Stimulated activated CD4-positive, alpha-beta T cell treated with anti-CD3 and anti-CD28 coated beads, Interleukin-1b, Interleukin-23, amount 100 ng/mL, for 4 hours (primary cell): ENCODE measurements at regions not wholly inside any gene's neighbourhood (a gene's known extent, or its start where the extent isn't known, plus 50 kb on each side); places are given as distances from the start of the nearest gene placed in this dataset.

Experiments
- DNase-seq, 2 donors: peaks; one replicate each; pipeline ENCODE4 v3.0.0-alpha.2; 2020; ENCODE audit warnings: low read depth in 2 of 2

- DNase-seq, result no peak
Observed at GRCh38 chr2:239674101-239674980, 273.5 kb upstream of the HDAC4 start.

DNA sequence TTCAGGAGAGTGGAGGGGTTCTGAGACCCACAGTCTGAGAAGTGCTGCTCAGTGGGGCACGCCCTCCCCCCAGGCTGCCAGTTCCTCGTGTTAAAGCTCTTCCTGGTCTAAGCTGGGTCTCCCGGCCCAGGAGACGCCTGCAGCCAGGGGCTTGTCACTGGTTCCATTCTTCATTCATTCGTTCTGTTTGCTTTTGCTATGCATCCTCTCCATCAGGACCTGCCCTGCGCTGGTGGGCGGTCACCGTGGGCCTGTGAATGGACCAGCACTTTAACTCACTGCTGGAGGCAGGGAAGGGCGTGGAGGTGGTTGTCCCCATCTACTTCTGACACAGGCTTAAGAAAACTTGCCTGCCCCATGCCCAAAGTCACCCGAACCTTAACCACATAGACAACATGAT lies 272.8 kb upstream of the HDAC4 start:
- no peak for DNase-seq

DNA sequence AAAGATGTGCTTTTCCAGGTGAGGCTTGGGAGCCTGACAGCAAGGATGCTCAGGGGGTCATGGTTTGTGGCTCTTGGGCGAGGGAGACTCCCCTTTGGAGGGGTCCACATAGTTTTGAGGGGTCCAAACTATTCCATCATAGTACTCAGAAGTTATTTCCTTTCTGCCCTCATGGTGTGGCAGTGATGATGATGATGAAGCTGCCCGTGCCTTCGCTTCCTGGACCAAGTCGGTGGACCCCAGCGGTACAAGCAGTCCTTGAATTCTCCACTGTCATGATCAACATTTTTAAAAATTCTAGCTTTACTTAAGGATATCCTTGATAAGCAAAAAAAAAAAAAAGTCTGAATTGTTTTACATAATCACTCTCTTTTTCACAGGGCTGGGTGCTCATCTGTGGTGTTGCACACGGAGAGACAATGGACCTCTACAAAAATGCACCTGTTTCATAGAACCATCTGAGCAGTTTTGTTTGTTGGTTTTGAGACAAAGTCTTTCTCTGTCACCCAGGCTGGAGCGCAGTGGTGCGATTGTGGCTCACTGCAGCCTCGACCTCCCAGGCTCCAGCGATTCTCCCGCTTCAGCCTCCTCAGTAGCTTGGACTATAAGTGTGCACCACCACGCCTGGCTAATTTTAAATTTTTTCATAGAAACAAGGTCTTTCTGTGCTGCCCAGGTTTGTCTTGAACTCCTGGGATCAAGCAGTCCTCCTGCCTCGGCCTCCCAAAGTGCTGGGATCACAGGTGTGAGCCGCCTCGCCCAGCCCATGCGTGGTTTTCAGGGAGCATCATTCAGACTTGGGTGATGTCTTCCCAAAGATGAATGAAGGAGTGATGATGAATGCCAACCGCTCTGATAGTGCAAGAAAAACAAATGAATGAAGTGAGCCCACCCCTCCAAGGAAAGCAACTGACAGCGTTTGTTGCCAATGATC lies 271.4 kb upstream of the HDAC4 start:
- no peak for DNase-seq

GRCh38 chr2:239671471-239671870 lies 270.7 kb upstream of the HDAC4 start:
- DNase-seq, result no peak

GRCh38 chr2:239670463-239671120 lies 269.8 kb upstream of the HDAC4 start:
- no peak for DNase-seq

GRCh38 chr2:239669899-239670460 lies 269.2 kb upstream of the HDAC4 start:
- DNase-seq, result no peak

DNA sequence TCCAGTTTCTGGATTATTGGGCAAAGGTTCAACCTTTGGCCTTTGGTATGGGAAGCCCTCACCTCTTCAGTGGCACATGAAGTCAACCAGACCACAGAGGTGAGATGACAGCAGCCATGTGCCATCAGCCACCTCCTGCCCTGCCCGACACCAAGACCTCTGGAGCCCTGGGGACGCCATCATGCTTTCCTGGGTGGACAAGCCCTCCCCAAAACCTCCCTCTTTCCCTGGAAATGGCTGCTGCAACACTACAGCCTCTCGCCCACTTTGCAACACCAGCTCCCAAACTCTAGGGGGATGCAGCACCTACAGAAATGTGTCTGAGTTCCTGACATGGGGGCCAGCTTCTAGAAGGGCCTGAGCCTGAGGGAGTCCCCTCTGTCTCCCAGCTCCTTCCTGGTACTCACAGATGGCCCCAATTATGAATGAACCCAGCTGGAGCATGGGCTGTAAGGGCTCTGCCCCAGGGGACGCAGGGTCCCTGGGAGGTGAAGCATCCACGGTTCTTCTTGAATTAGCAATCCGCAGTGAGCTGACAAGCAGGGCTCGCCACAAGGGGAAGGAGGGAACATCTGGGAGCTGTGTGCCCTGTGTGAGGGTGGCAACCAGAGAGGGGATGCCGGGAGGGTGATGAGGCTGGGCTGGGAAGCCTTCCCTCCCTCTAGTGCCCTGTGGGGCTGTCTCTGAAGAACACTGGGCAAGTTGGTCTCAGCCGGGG lies 268.5 kb upstream of the HDAC4 start:
- DNase-seq, result no peak

DNA sequence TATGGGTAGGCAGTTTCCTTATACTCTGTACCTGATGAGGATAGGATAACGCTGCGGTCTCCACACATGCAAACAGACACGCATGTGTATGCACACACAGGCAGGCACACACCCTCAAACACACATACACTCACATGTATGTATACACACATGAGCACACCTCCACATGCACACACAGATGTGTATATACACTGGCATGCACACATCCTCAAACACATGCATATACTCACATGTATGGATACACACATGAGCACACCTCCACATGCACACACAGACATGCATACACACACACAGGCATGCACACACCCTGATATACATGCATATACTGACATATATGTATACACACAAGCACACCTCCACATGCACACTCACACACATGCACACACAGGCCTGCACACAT lies 267.8 kb upstream of the HDAC4 start:
- no peak for DNase-seq

GRCh38 chr2:239668042-239668441 lies 267.2 kb upstream of the HDAC4 start:
- no peak for DNase-seq

DNA sequence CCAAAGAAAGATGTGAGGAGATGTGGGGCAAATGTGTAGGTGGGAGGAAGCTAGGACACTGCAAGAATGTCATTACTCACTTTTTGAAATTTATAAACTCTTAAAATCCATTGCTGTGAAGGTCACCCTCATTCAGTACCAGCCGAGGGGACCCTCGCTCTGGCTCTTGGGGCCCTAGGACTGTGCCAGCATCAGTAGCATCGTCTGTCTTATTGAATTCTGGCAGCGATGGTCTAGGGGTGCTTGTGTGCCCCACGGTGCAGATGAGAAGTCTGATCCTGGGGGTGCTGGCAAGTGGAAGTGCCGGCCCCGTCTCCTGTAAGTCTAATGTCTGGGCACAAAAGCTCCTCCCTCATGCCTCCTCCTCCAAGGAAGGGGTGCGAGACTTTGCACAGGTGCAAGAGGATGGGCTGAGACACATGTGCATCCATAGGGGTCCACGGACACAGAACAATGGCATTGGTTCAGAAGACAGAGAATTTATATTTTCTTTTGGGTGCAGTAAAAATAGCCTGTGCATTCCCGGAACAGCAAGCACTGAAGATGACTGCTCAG lies 266.7 kb upstream of the HDAC4 start:
- DNase-seq, result no peak

DNA sequence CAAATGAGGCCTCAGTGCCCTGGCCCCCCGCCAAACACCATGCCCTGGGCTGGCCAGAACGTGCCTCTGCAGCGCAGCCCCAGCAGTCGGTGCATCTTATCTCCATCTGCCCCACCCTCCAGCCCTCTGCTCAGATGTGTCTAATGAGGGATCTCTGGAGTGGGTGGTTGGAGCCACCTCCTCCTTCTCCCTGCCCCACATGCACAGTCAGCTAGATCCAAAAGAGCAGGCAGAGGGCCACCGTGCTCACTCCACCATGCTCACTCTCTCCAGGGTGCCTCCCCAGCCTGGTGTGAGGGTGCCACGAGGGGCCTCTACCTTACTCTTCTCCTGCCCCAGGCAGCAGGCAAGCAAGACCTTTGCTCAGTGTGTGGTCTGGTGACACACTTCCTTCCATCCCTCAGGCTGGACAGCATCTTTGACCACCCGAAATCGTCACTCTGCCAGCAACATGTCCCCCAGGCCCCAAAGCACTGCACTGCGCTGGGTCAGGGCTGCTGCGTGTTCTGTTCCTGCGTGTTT lies 266.1 kb upstream of the HDAC4 start:
- DNase-seq, result no peak

DNA sequence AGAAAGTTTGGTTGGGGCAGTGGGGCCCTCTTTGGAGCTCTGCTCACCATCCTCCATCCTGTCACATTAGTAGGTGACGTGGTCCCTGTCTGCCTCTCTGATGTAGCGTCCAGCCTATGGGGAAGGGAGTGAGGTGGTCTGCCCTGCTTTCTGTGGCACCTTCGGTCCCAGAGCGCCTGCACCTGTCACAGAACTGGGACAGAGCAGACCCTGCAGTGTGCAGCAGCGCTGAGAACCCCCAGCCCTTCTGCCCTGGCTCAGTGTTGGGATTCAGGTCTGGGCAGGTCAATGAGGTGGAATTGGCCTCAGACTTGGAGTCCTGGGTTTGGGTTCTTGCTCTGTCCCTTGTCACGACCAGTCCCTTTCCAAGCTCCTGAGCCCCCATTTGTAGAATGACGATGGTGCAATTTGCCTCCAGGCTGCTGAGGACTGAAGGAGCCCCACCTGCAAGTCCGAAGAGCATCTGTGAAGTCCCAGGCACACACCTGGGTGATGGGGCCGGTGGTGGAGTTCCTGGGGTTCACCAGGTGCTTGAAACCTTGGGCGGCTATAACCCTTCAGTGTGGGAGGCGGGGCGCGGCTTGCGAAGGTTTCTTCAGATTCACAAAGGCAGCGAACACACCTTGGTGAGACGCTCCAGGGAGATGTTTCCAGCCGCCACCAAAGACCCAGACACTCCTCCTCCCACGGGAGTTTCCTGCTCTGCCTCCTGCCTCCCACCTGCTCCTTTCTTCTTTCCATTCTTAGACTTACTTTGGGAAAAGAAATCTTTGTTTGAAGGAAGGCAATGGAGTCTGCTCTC lies 265.4 kb upstream of the HDAC4 start:
- no peak for DNase-seq

- DNase-seq, result no peak
Observed at GRCh38 chr2:239664216-239664810, 263.5 kb upstream of the HDAC4 start.

DNA sequence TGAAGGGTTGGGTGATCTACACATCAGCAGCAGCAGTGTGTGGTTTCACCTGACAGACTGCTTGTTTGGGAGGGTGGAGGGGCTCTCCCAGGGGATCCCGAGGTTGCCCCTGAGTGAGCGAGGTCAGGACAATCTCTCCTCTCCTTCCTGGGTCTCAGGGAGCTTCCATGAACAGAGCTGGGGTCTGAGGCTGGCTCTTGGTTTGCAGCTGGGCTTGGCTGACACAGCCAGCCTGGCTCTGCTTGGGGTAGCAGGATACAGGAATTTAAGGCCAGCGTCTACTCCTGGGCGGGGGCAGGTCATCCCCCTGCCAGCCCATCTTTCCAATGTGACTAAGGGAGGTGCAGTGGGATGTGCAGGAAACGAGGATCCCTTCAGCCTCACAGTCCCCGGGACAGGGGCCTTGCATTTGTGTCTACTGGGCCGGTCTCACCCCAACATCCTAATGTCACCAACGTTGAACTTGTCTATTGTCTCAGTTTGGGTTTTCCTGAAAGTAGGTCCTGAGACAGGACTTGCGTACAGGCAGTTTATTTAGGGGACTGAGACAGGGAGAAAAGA lies 262.6 kb upstream of the HDAC4 start:
- DNase-seq, result no peak

- no peak for DNase-seq
Observed at GRCh38 chr2:239662413-239663120, 261.7 kb upstream of the HDAC4 start.

DNA sequence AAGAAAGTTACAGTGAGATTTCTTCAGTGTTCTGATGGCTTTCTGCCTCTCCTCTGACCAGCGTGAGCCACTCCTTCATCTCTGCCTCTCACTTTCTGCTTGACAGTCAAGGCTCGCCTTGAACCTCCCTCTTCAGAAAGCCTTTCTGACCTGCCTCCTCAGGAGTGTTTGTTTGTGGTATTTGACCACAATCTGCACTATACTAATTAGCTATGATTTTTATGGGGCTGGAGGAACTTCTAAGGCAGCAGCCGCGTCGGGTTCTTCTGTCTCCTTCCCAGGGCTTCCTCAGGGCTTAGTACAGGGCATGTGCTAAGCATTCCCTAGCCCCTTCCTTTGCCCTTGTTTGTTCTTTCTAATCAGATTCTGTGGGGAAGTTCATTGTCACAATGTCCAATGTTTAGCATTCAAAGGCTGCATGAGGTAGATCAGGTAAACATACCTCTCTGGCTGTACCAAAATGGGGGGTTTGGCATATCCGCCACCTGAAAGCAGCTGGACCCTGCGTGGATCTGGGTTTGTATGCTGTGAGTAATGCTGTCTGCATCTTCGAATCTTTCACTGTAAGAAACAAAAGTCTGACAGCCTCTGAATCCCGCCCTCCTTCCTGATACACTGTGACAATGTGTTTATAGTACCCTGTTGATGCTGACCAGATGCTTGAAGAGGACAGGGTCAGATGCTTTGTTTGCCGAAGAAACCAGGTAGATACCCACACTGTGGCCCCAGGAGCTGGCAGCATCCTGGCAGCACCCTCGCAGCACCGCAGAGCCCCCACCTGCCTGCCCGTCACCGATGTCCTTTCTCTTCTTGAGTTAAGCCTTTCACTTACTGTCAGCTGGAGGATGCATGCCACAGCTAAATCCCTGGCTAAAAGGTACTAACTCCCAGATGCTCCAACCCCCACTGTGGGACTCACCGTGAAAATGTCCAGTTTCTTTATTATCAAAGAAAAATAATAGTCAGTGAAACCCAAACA lies 260.8 kb upstream of the HDAC4 start:
- no peak for DNase-seq
